Stimulated activated naive CD8-positive, alpha-beta T cell treated with anti-CD3 and anti-CD28 coated beads, Interleukin-15, Interleukin-2, amounts not matched to agents 100 ng/mL and 50 ng/mL, for 24 hours (primary cell): ENCODE measurements at regions not wholly inside any gene's neighbourhood (a gene's known extent, or its start where the extent isn't known, plus 50 kb on each side); places are given as distances from the start of the nearest gene placed in this dataset.

Experiments used
- H3K27ac Mint-ChIP-seq: one replicate; pipeline ENCODE4 v1.8.0; 2021; ENCODE audit warnings: mild to moderate bottlenecking, mixed read lengths
- H3K27me3 Mint-ChIP-seq: one replicate; pipeline ENCODE4 v1.8.0; 2021; ENCODE audit warnings: mixed read lengths
- H3K36me3 Mint-ChIP-seq: one replicate; pipeline ENCODE4 v1.8.0; 2021; ENCODE audit warnings: low read depth, mixed read lengths
- H3K4me1 Mint-ChIP-seq: one replicate; pipeline ENCODE4 v1.8.0; 2021; ENCODE audit warnings: low read depth, mixed read lengths
- H3K4me3 Mint-ChIP-seq: one replicate; pipeline ENCODE4 v1.8.0; 2021; ENCODE audit warnings: mild to moderate bottlenecking, mixed read lengths
- H3K9me3 Mint-ChIP-seq: one replicate; pipeline ENCODE4 v1.8.0; 2021; ENCODE audit warnings: mixed read lengths

DNA sequence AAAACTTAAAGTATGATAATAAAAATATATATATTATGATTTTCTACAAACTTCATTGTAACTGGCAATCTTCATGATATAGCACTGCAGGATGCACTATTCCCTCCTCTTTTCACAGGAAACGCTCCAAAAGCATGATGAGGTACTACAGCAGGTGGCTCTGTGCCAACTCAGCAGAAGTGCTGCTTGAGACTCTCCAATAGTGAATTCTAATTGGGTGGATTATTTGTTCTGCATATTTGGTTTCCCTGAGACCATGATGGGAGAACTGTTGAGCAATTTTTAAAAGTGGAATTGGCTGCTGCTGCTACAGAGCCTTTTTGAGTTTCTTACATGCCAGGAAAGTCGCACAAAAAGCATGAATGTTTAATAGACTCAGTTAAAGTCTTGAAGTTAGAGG lies 1782.4 kb upstream of the PCDH20 start:
- H3K27me3 Mint-ChIP-seq, result no peaks in the 10 kb centered on the region
- no peaks in the 10 kb centered on the region for H3K4me1 Mint-ChIP-seq
- no peak overlapping the region for H3K27ac Mint-ChIP-seq
- H3K36me3 Mint-ChIP-seq, result no peaks in the 10 kb centered on the region
- no peak overlapping the region for H3K4me3 Mint-ChIP-seq
- no peaks in the 10 kb centered on the region for H3K9me3 Mint-ChIP-seq

DNA sequence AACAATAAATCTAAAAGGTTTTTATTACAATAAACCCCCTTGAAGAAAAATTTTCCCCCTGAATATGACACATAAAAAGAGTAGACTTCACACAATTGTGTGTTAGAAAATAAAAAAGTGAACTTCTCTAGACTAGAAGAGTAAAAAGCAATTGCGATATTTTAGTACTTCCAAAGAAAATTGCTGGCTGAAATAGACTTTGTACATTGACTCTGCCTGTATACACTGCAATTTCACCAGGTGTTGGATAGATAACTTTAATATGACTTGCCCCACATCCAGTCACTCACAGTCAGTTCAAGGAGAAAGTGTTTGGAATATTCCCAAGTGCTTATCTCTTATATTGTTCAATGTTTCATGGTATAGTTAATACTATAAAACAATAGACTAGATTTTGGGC lies 1780.1 kb upstream of the PCDH20 start:
- Mint-ChIP-seq H3K9me3 (peaks cover 5% of the 10 kb centered on the region), H3K4me1 (no peaks in the 10 kb centered on the region), H3K4me3 (no peak overlapping the region), H3K27ac (no peak overlapping the region), H3K36me3 (no peaks in the 10 kb centered on the region), H3K27me3 (no peaks in the 10 kb centered on the region)

DNA sequence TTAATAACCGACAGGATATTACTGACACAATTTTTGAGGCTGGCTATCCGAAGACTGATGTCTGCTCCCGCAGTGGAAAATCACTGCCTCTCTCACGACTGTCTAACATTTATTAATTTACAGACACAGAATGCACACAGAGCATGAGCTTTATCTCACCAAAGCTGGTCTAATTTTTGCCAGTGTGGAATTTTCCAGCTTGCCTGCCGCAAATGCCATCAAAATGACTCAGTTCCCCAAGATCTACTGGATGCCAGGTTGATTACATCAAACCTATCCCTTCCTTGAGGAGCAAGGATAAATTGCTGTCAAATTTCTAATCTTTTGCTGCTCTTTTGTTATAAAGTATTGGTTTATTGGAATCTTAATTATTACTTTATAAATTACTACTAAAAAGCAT lies 1775.1 kb upstream of the PCDH20 start:
- no peaks in the 10 kb centered on the region for H3K36me3 Mint-ChIP-seq
- H3K27me3 Mint-ChIP-seq, result no peaks in the 10 kb centered on the region

DNA sequence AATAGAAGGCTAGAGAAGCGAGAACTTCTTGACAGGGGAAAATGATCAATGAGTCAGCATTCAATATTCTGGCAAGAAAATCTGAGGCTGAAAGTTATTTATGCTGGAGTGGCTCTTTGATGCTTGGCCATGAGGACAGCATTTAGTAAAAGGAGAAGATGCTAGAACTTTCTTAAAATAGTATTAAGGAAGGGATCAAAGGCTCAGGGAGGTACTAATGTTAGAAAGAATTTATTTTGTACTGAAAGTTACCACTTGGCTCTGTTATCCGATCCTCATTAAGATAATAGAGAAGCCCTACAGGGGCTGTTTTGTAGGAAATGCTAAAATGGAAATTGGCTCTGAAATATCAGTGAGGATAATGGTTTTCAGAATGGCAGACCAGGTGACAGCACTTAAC lies 1774.6 kb upstream of the PCDH20 start:
- H3K4me1 Mint-ChIP-seq, result no peaks in the 10 kb centered on the region
- no peaks in the 10 kb centered on the region for H3K27me3 Mint-ChIP-seq
- no peak overlapping the region for H3K4me3 Mint-ChIP-seq
- H3K9me3 Mint-ChIP-seq, result peaks cover 8% of the 10 kb centered on the region
- H3K27ac Mint-ChIP-seq, result no peak overlapping the region
- H3K36me3 Mint-ChIP-seq, result no peaks in the 10 kb centered on the region

More for the DNA sequence above, 1775.1 kb upstream of the PCDH20 start:
- Mint-ChIP-seq H3K9me3 (peaks cover 8% of the 10 kb centered on the region), H3K4me1 (no peaks in the 10 kb centered on the region), H3K4me3 (no peak overlapping the region), H3K27ac (no peak overlapping the region)

DNA sequence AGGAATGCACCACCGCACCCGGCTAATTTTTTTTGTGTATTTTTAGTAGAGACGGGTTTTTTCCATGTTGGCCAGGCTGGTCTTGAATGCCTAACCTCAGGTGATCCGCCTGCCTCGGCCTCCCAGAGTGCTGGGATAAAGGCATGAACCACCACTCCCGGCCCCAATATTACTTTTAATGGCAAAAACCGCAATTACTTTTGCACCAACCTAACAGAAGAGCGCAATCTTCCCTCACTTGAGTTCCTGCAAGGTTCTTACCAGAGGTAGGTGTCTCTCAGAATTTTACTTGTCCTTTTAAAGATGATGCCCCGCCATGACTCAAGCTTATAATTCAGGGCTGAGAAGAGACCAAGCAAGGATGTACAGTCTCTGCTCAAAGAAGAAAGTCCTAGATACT lies 1774.1 kb upstream of the PCDH20 start:
- H3K27me3 Mint-ChIP-seq, result no peaks in the 10 kb centered on the region
- no peak overlapping the region for H3K27ac Mint-ChIP-seq
- no peaks in the 10 kb centered on the region for H3K4me1 Mint-ChIP-seq
- peaks cover 8% of the 10 kb centered on the region for H3K9me3 Mint-ChIP-seq
- no peaks in the 10 kb centered on the region for H3K36me3 Mint-ChIP-seq
- H3K4me3 Mint-ChIP-seq, result no peak overlapping the region

DNA sequence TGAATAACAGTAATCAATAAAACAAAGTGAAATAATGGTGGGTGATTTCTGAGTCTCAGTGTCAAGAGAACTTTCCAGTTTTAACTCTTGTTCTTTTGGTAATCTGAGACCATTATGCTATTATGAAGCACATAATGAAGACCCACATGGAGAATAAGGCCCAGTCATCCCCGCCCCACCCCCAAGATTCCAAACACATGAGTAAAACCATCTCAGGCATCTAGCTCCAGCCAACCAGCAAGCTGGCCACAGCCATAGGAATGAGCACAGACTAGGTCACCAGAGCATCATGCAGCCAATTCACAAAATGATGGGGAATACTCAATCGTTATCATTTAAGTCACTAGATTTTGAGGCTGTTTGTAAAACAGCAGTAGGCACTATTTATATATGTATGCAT lies 1769.0 kb upstream of the PCDH20 start:
- no peaks in the 10 kb centered on the region for H3K27me3 Mint-ChIP-seq
- no peaks in the 10 kb centered on the region for H3K4me1 Mint-ChIP-seq
- H3K36me3 Mint-ChIP-seq, result no peaks in the 10 kb centered on the region
- H3K9me3 Mint-ChIP-seq, result peaks cover 6% of the 10 kb centered on the region
- H3K4me3 Mint-ChIP-seq, result no peak overlapping the region
- H3K27ac Mint-ChIP-seq, result no peak overlapping the region

DNA sequence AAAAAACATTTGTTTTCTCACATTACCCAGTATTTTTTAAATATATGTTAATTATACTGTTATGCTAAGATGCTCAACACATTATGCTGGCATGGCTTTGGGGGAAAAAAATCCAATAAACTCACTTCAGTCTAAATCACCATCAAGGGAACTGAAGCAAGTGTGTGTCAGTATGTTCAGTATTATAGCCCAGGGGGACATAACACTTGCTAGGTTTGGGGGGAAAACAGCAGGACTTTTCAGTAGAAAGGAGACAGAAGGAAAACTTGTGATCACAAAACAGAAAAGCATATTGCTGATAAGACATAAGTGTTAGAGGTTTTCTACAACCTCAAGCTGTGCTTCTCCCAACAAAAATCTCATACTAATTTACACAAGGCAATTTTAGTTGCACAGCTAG lies 1759.9 kb upstream of the PCDH20 start:
- Mint-ChIP-seq H3K9me3 (peaks cover 11% of the 10 kb centered on the region), H3K36me3 (no peaks in the 10 kb centered on the region), H3K4me1 (no peaks in the 10 kb centered on the region), H3K27ac (no peak overlapping the region), H3K27me3 (no peaks in the 10 kb centered on the region), H3K4me3 (no peak overlapping the region)

DNA sequence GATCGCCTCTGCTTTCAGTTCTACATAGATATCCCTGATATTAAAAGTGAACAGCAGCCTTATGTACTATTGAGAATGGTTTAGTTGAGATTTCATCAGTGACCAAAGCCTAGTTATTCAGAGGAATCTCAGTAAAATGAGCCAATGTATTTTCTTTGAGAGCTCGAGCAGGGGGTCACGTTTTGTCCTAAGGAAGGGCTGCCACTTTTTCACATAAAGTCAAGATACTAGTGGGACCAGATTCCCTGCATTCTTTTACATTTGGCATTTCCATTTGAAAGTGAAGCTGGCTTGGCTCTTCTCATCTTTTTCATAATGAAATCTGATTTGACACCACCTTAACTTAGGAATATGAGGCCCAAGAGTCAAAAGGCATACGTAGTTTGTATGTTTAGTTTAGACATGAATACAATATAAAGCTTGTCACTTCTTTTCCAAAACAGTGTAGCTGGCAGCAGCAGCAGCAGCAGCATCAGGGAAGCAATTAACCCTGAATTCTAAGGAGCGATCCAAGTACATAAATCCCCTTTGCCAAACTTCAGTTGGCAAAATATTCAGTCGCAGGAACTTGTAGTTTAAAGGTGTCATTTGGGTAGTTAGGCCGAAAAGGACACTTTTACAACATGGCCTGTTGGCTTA lies 1752.2 kb upstream of the PCDH20 start:
- Mint-ChIP-seq H3K4me3 (no peak overlapping the region), H3K4me1 (no peaks in the 10 kb centered on the region), H3K36me3 (no peaks in the 10 kb centered on the region), H3K9me3 (no peaks in the 10 kb centered on the region), H3K27me3 (no peaks in the 10 kb centered on the region), H3K27ac (no peak overlapping the region)

DNA sequence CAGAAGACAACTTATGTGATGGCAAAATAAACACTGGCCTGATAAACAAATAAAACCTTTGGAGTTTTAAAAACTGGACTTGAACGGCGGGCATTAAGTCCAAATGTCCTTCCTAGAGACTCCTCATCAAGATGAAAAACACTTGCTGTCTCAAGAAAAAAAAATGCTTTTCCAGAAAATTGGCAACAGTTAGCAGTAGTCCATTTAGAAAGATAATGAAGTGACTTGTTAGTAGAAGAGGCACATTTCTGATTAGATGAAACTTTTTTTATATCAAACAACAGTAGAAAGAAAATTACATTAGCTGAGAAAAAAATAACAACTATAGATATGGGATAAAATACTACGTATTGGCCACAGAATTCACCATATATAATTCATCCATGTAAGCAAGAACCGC lies 1750.7 kb upstream of the PCDH20 start:
- Mint-ChIP-seq H3K4me3 (no peak overlapping the region), H3K36me3 (no peaks in the 10 kb centered on the region), H3K27me3 (no peaks in the 10 kb centered on the region), H3K9me3 (no peaks in the 10 kb centered on the region), H3K4me1 (no peaks in the 10 kb centered on the region), H3K27ac (no peak overlapping the region)

DNA sequence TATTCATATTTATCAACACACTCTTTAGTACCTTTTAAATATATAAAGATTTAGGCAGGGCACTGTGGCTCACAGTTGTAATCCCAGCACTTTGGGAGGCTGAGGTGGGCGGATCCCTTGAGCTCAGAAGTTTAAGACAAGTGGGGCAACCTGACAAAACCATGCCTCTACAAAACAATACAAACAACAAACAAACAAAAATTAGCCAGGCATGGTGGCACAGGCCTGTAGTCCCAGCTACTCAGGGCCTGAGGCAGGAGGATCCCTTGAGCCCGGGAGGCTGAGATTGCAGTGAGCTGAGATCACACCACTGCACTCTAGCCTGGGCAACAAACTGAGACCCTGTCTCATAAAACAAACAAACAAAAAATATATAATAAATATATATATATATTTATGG lies 1748.3 kb upstream of the PCDH20 start:
- H3K27me3 Mint-ChIP-seq, result no peaks in the 10 kb centered on the region
- H3K4me1 Mint-ChIP-seq, result no peaks in the 10 kb centered on the region
- no peak overlapping the region for H3K27ac Mint-ChIP-seq
- no peaks in the 10 kb centered on the region for H3K36me3 Mint-ChIP-seq
- H3K4me3 Mint-ChIP-seq, result no peak overlapping the region
- peaks cover 3% of the 10 kb centered on the region for H3K9me3 Mint-ChIP-seq

DNA sequence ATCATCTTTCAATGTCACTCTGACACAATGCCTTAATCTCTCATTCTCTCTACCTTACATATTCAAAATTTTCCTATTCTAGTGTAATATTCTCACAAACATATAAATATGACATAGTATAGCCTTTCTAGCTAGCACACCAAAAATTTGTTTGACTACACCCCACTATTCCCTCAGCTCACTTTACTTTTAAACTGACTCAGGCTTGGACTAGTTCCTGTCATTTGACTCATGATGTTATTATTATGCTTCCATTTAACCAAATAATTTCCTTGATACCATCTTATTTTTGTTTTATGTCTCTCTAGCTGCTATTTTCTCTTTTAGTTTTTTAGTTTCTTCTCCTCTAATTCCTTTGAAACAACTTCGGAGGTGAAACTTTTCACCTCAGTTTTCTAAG lies 1745.6 kb upstream of the PCDH20 start:
- H3K27me3 Mint-ChIP-seq, result no peaks in the 10 kb centered on the region
- no peaks in the 10 kb centered on the region for H3K36me3 Mint-ChIP-seq
- no peaks in the 10 kb centered on the region for H3K4me1 Mint-ChIP-seq

DNA sequence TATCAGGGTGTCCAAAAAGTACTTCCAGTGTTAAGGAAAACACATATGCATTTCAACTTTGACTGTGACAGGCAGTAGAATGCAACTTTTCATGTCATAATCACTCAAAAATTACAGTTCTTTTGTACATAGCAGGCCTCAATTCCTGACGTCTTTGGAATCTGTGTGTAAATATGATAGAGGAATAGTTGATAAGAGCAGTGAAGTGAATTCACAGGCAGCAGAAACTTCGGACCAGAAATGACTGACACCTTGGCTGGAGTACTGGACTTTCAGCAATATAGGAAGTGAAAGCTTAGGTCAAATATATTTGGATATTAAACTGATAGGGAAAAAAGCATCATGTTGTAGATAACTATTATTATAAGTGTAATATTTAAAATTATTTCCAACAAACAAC lies 1741.2 kb upstream of the PCDH20 start:
- Mint-ChIP-seq H3K4me1 (no peaks in the 10 kb centered on the region), H3K9me3 (peaks cover 22% of the 10 kb centered on the region), H3K27ac (no peak overlapping the region), H3K4me3 (no peak overlapping the region), H3K36me3 (no peaks in the 10 kb centered on the region), H3K27me3 (no peaks in the 10 kb centered on the region)

More for the DNA sequence above, 1745.6 kb upstream of the PCDH20 start:
- Mint-ChIP-seq H3K4me3 (no peak overlapping the region), H3K27ac (no peak overlapping the region), H3K9me3 (peaks cover 16% of the 10 kb centered on the region)

DNA sequence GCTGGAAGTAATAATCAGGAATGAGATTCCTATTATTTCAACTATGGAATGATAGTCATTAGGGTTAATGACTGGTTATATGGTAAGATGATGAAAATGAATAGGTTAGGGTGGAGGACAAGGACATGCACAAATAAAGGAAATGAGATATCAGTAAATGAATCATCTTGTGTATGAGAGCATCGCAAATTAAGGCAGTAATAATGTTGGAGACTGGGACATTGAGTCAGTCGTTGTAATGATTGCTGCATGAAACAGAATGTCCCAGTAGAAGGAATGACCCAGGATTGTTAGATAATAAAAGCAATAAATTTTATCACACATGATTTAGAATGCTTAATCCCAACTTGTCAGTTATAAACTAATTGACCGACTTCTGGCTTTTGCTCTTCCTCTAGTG lies 1733.7 kb upstream of the PCDH20 start:
- H3K27me3 Mint-ChIP-seq, result no peaks in the 10 kb centered on the region
- no peaks in the 10 kb centered on the region for H3K4me1 Mint-ChIP-seq
- H3K4me3 Mint-ChIP-seq, result no peak overlapping the region
- H3K9me3 Mint-ChIP-seq, result peaks cover 18% of the 10 kb centered on the region
- no peaks in the 10 kb centered on the region for H3K36me3 Mint-ChIP-seq
- H3K27ac Mint-ChIP-seq, result no peak overlapping the region

DNA sequence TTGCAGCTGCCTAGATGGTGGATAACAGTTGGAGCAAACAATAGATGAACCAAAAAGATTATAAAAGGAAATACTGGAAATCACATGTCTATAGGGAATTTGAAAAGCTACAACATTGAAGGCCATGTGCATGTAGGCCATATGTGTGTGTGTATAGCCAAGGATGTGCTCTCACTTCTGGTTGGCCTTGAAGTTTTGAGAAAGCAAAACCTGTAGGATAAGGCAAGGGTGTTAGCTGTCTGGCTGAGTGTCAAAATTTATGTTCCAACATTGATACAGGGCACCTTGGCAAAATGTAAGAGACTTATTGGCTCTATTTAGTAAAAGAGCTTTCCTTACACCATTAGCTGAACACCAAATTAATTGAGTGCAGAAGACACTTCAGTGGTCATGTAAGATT lies 1723.6 kb upstream of the PCDH20 start:
- no peaks in the 10 kb centered on the region for H3K36me3 Mint-ChIP-seq
- no peak overlapping the region for H3K4me3 Mint-ChIP-seq
- H3K27me3 Mint-ChIP-seq, result no peaks in the 10 kb centered on the region
- no peaks in the 10 kb centered on the region for H3K4me1 Mint-ChIP-seq
- peaks cover 13% of the 10 kb centered on the region for H3K9me3 Mint-ChIP-seq
- no peak overlapping the region for H3K27ac Mint-ChIP-seq

DNA sequence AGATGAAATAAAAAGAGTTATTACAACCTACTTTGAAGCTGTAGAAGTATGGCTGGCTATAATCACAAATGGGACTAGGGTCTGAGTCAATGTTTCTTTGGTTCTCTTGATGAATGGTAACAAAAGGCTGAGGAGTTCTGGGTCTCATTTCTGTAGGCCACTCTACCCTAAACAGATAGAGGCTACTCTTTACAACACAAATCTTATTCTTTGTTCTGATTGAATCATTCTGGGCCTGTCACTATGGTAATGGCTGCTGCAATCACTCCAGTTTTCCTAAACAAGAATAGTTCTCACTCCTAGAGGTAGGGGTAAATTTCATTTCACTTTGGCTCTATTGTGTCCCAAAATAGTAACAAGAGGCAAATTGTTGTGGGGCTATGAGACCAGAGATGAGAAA lies 1714.3 kb upstream of the PCDH20 start:
- H3K4me1 Mint-ChIP-seq, result no peaks in the 10 kb centered on the region
- peaks cover 4% of the 10 kb centered on the region for H3K9me3 Mint-ChIP-seq

DNA sequence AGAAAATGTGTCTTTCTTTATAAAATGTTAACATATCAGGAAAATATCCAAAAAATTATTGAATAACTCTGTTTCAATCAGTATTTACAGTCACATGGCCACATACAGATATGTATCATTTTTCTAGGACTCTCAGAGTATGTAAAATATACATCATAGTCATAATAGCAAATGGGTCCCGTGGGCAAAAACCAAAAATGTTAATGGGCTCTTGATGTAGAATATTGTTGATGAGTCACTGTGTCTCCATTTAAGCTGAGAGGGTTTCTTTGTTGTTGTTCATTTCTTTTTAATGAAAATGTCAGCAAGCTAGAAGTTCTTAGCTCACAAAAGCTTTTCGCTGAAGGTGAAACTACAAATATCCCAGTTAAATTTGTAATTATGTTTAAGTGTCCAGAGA lies 1713.1 kb upstream of the PCDH20 start:
- Mint-ChIP-seq H3K4me3 (no peak overlapping the region), H3K9me3 (peaks cover 4% of the 10 kb centered on the region), H3K27ac (no peak overlapping the region), H3K36me3 (no peaks in the 10 kb centered on the region), H3K27me3 (no peaks in the 10 kb centered on the region), H3K4me1 (no peaks in the 10 kb centered on the region)

More for the DNA sequence above, 1714.3 kb upstream of the PCDH20 start:
- no peak overlapping the region for H3K27ac Mint-ChIP-seq
- no peaks in the 10 kb centered on the region for H3K27me3 Mint-ChIP-seq
- no peak overlapping the region for H3K4me3 Mint-ChIP-seq
- H3K36me3 Mint-ChIP-seq, result no peaks in the 10 kb centered on the region
